ENCODE measurements at regions not wholly inside any gene's neighbourhood (a gene's known extent, or its start where the extent isn't known, plus 50 kb on each side); places are given as distances from the start of the nearest gene placed in this dataset.

GRCh38 chr11:69894648-69895047 is 75.4 kb upstream of the FGF3 start (continued):
- TF ChIP-seq MAX (IDR thresholded peaks at IDR 0.05), result no peak
- no peak for TF ChIP-seq EZH2phosphoT487 (IDR thresholded peaks at IDR 0.05; ENCODE audit: borderline replicate concordance)
- no peak for TF ChIP-seq SP1 (IDR thresholded peaks at IDR 0.05; ENCODE audit: low read depth)

- Histone ChIP-seq H4K20me1 (ENCODE audit: insufficient read depth) (no peaks in the 10 kb centered on the region), H3K9ac (ENCODE audit: low read length) (no peak overlapping the region), H3K27ac (ENCODE audit: low read depth, low read length) (no peak overlapping the region), H3K9me3 (ENCODE audit: control insufficient read depth in 1 of 2, insufficient read depth in 1 of 2, low read depth in 1 of 2, low read length in 2 of 2) (no peaks in the 10 kb centered on the region), H3K4me1 (ENCODE audit: control insufficient read depth in 1 of 2, insufficient read depth in 2 of 2, low read length in 2 of 2) (peaks cover 8 to 11% of the 10 kb centered on the region in 2 experiments), H3K4me2 (ENCODE audit: low read length) (no peak overlapping the region), H3K9me2 (ENCODE audit: insufficient read depth) (no peaks in the 10 kb centered on the region), H3K36me3 (ENCODE audit: control insufficient read depth in 1 of 2, insufficient read depth in 2 of 2, low read length in 2 of 2) (no peaks in the 10 kb centered on the region), H3K27me3 (ENCODE audit: insufficient read depth, low read length) (no peaks in the 10 kb centered on the region), H3K79me2 (ENCODE audit: insufficient read depth, low read length) (no peaks in the 10 kb centered on the region), H3K4me3 (replicated peaks in 1 of 2; ENCODE audit: low read depth in 1 of 2, low read length in 2 of 2) (no peak overlapping the region), H2AFZ (ENCODE audit: low read depth, low read length, poor library complexity, severe bottlenecking) (no peak overlapping the region)
- POLR2A ChIA-PET, result interaction anchor here (1.4 kb wide), 1 partner anchor 184 kb away, joined by 3 read pairs; no protein-coding TSS in a partner anchor
- DNase-seq (ENCODE audit: low read depth, low spot score) (no peak), ATAC-seq (no peak)
- TF ChIP-seq ATF3 (IDR thresholded peaks at IDR 0.05) (no peak), SRF (IDR thresholded peaks at IDR 0.05; ENCODE audit: low read depth) (no peak), EZH2 (IDR thresholded peaks at IDR 0.05) (no peak), ZFX (IDR thresholded peaks at IDR 0.05) (no peak), REST (IDR thresholded peaks at IDR 0.05; ENCODE audit: low read depth) (no peak), POLR2A (IDR thresholded peaks at IDR 0.05; ENCODE audit: borderline replicate concordance, extremely low read depth, insufficient read depth, insufficient read length) (no peak)
- intact Hi-C loops (cut with micrococcal nuclease), result no loop called here
- RAD21 ChIA-PET (ENCODE audit: low non-redundant PET in 1 of 2, low total read pairs in 2 of 2, uncharacterized antibody in 2 of 2, unreplicated experiment in 2 of 2), result interaction anchor here in 1 of 2 experiments (0.6 kb wide), 1 partner anchor 183 kb away, joined by 5 read pairs; no protein-coding TSS in a partner anchor
- BruUV-seq (replicated peaks), result no TSS peak
- CTCF ChIA-PET, result interaction anchor here (0.9 kb wide), 1 partner anchor 211 kb away, joined by 4 read pairs; no protein-coding TSS in a partner anchor
Observed at GRCh38 chr11:69896250-69896649, 77.0 kb upstream of the FGF3 start.

All from HCT116 (cell line).